HG02623 (cell line): ENCODE measurements at regions not wholly inside any gene's neighbourhood (a gene's known extent, or its start where the extent isn't known, plus 50 kb on each side); places are given as distances from the start of the nearest gene placed in this dataset.
"Not testable (repeated sequence)": the region's sequence is repeated elsewhere in the genome, so short reads cannot be mapped to it uniquely, and the experiment has no call there.

Experiments
- ATAC-seq: cut with Tn5 transposase; IDR thresholded peaks from one replicate; pipeline ENCODE4 v1.9.1; 2021; ENCODE audit warnings: moderate library complexity; ENCODE audit not compliant: unreplicated experiment

DNA sequence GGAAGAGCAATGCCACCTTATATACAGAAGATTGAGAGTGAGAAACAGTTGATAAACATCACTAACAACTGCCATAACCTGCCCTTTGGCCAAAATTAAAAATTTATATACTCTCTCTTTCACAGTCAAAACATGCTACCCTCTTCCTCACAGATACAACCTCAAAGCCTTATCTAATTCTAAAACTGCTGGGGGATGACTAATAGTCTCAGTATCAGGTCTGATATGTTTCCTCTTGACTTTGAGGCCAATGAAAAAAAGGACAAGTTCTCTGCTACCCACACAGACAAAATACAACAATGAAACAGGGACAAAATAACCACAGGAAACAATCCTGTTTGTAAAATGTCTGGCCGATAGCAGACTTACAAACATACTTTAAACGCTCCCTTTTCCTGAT is 485.6 kb upstream of the NUDT12 start:
- no peak for ATAC-seq

DNA sequence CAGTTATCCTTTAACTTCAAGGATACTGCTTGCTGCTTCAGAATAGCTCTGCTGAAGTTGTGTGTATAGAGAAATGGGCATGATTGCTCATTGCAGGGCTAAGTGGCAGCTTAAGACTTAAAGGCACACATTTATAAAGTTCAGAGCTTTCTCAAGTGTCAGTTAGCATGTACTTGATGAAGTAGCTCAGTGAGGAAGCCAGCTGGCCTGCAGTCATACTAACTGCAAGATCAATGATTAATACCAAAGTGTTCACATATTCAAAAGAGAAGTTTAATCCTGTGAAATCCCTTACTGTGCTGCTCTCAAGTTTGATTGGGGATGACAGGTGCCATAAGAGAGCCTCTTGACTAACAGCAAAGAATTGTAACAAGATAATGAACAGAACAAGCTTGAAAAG is 483.4 kb upstream of the NUDT12 start:
- no peak for ATAC-seq

- not testable (repeated sequence) for ATAC-seq
These were observed 477.3 kb upstream of the NUDT12 start for GRCh38 chr5:104039871-104040270.

GRCh38 chr5:104037136-104037535 is 474.5 kb upstream of the NUDT12 start:
- ATAC-seq: not testable (repeated sequence)

DNA sequence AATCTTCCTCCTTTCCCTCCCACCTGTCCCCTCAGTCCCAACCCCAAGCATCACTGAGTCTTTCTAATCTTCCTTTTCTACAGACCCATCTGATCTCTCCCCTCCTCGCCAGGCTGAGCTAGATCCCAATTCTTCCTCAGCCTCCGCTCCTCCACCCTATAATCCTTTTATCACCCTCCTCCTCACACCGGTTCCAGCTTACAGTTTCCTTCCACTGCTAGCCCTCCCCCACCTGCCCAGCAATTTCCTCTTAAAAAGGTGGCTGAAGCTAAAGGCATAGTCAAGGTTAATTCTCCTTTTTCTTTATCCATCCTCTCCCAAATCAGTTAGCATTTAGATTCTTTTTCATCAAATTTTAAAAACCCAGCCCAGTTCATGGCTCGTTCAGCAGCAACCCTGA is 470.6 kb upstream of the NUDT12 start:
- not testable (repeated sequence) for ATAC-seq

GRCh38 chr5:104024538-104024937 is 461.9 kb upstream of the NUDT12 start:
- no peak for ATAC-seq

DNA sequence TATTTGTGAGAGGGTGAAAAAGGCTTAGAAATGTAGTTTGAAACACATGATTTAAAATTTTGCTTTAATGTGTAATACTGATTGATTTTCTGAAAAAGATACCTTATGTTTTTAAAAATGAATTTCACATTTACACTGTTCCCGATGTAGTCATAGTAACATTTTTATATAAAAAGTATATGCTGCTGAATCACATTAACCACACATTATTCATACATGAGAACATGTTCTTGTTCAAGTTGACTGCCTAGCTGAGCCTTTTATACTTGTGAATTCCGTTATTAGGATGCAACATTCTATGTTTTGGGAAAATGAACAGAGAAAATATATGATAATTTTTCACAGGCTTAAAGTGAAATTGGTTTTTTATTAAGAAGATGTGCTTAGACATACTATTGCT is 461.1 kb upstream of the NUDT12 start:
- no peak for ATAC-seq

- no peak for ATAC-seq
These were observed 457.4 kb upstream of the NUDT12 start for GRCh38 chr5:104019956-104020355.

- ATAC-seq: no peak
These were observed 455.7 kb upstream of the NUDT12 start for GRCh38 chr5:104018299-104018698.

DNA sequence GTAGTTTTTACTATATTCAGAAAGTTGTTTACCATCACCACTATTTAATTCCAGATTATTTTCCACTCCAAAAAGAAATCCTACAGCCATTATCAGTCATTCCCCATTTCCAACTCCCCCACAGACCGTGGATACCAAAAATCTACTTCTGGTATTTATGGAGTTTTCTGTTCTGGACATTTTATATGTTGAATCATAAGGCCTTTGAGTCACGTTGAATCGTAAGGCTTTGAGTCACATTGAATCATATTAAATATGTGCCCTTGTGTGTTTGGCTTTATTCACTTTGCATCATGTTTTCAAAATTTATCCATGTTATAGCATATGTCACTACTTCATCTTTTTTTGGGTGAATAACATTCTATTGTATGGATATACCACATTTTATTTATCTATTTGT is 454.1 kb upstream of the NUDT12 start:
- no peak for ATAC-seq

DNA sequence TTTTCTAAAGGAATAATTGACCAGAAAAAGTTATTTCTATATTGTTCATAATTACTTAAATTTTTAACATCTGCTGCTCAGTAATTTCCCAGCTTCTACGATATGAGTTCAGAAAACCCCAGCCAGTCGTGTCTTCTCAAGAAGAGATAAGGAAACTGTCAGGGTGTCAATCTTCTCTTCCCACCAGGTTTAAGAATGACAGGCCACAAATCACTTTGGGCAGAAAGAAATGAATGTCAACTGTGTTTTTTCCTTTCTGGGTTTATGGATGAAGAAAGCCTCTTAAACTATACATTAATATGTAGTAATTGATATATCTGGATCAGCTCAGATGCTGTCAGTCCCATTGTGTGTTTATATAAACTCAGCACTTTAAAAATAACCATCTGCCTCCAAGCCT is 453.2 kb upstream of the NUDT12 start:
- no peak for ATAC-seq

DNA sequence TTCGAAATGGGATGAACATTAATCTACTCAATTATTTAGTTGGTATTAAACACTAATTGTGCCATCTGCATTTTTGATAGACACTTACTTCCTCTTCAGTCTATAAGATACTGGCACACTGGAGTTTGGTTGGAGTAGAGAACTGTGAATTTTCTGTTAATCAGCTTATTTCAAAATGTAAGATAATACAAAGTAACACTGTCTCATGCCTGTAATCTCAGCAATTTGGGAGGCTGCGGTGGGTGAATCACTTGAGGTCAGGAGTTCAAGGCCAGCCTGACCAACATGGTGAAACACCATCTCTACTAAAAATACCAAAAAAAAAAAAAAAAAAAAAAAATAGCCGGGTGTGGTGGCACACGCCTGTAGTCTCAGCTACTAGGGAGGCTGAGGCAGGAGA is 440.2 kb upstream of the NUDT12 start:
- ATAC-seq: not testable (repeated sequence)

- ATAC-seq: no peak
These were observed 438.5 kb upstream of the NUDT12 start for GRCh38 chr5:104001136-104001535.

GRCh38 chr5:103993031-103993430 is 430.4 kb upstream of the NUDT12 start:
- no peak for ATAC-seq

DNA sequence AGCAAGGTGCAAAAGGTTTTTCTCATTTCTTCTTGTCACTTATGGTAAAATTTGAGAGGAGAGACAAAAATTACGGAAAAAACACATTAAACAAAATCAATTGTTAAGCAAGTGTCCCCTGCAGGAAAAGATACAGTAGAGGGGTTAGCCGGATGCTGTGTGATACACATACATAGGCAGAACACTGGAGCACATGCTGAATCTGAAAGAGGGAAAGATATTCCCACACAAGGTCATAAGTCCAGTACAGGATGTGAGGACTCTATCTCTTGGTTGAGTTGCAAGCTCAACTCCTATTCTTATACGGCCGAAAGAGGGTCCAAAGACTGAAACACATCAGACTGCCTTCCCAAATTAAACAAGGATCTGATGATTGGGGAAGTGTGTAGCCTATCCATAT is 427.5 kb upstream of the NUDT12 start:
- ATAC-seq: no peak

DNA sequence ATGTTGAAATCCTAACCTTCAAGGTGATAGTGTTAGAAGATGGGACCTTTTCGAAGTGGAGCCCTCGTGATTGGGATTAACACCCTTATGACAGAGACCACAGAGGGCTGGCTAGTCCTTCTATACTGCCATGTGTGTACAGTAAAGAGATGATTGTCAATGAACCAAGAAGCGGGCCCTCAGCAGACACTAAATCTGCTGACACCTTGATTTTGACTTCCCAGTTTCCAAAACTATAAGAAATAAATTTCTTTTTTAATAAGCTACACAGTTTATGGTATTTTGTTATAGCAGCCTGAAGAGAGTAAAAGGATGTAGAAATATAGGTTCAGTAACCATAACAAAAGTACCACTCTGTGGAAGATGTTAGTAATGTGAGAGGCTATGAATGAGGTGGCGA is 419.0 kb upstream of the NUDT12 start:
- ATAC-seq: no peak

DNA sequence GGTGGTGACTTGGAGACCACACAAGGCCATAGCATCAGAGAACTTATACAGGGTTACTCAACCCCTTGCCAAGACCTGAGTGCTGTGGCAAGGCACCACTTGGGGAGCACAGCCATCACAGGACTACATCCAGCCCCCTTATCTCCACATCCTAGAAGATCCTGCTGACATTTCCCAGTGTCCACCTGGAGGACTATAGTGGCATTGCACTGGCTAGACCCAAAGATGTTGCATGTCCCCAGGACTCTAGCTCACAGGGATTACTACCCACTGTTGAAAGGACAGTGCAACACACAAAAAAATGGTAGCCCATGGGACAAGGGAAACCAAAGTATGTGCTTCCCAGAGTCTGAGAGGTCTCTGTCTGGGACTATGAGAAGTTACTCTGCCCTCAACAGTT is 411.1 kb upstream of the NUDT12 start:
- ATAC-seq: no peak

DNA sequence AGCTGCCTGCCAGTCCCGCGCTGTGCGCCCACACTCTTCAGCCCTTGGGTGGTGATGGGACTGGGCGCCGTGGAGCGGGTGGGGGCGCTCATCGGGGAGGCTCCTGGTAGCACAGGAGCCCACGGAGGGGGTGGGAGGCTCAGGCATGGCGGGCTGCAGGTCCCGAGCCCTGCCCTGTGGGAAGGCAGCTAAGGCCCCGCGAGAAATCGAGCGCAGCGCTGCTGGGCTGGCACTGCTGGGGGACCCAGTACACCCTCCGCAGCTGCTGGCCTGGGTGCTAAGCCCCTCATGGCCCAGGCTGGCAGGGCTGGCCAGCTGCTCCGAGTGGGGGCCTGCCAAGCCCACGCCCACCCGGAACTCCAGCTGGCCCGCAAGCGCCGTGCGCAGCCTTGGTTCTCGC is 403.7 kb upstream of the NUDT12 start:
- not testable (repeated sequence) for ATAC-seq

GRCh38 chr5:103962023-103962422 is 399.4 kb upstream of the NUDT12 start:
- ATAC-seq: no peak

GRCh38 chr5:103953601-103954382 is 391.2 kb upstream of the NUDT12 start:
- no peak for ATAC-seq

DNA sequence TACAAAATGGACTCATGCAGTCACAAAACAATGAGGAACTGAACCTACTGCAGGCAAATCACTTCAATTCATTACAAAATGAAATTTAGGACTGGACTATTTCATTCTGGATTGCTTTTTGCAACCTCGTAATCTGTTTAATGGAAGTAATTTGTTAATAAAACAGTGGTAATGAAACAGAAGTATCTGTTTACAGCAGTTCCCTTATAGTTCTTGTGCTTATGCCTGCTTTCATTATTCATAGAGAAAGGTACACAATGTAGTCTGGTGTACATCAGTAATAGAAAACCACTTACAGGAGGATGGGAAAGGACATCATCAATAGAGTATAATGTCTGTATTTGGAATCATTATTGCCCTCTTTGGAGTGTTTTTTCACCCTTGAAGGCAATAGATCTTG is 389.2 kb upstream of the NUDT12 start:
- ATAC-seq: no peak

DNA sequence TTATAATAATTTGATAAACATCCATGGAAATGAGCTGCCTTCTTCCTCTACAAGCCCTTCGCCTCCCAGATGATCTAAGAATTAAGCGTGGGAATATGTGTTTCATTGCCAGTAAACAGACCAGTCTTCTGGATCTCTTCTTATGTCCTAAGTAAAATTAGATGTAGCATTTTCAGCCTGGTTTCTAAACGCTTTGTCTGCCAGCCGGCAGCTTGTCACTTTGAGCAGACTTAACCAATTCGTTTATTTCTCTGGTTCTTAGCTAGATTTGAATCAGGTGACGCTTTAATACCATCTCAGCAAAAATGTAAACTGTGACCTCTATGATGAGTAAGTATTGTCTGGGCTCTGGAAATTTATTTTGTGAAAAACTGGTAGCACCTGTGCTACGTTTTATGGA is 380.6 kb upstream of the NUDT12 start:
- ATAC-seq: no peak

- ATAC-seq: no peak
These were observed 380.1 kb upstream of the NUDT12 start for GRCh38 chr5:103942587-103943186.
